SU-DHL-6 (cell line): ENCODE measurements at regions not wholly inside any gene's neighbourhood (a gene's known extent, or its start where the extent isn't known, plus 50 kb on each side); places are given as distances from the start of the nearest gene placed in this dataset.

Experiments used
- H2AFZ ChIP-seq: fragments of 200-600 bp; sonication (generic); 2 replicates; pipeline ENCODE4 v1.6.1; 2014; ENCODE audit warnings: low read depth, mild to moderate bottlenecking, moderate library complexity, mixed read lengths, antibody characterized with exemption, low read length; ENCODE audit not compliant: severe bottlenecking
- H3F3A ChIP-seq: fragments of 200-600 bp; shearing (Covaris generic); 2 replicates; pipeline ENCODE4 v1.6.0; 2016; ENCODE audit warnings: antibody characterized with exemption, mild to moderate bottlenecking; ENCODE audit not compliant: insufficient read depth
- H3K27ac ChIP-seq: fragments of 200-600 bp; sonication (generic); 2 replicates; pipeline ENCODE4 v1.5.1; 2016; ENCODE audit warnings: low read depth, mild to moderate bottlenecking, low read length, moderate library complexity, mixed read lengths
- H3K27me3 ChIP-seq: fragments of 200-600 bp; sonication (generic), shearing (Covaris generic); 2 replicates; pipeline ENCODE4 v1.6.0; 2014; ENCODE audit warnings: mild to moderate bottlenecking, low read length
- H3K36me3 ChIP-seq: fragments of 200-600 bp; sonication (generic); 2 replicates; pipeline ENCODE4 v1.6.1; 2014; ENCODE audit warnings: mild to moderate bottlenecking, low read length, mixed read lengths
- H3K4me2 ChIP-seq: fragments of 300-600, 200-600 bp; shearing (Covaris generic), sonication (generic); 2 replicates; pipeline ENCODE4 v1.6.0; 2014; ENCODE audit warnings: low read length, low read depth, mild to moderate bottlenecking; ENCODE audit not compliant: poor library complexity, severe bottlenecking
- H3K4me3 ChIP-seq: fragments of 200-600 bp; sonication (generic); 2 replicates; pipeline ENCODE4 v1.5.1; 2014; ENCODE audit warnings: antibody characterized with exemption, low read length, mild to moderate bottlenecking, mixed read lengths; ENCODE audit not compliant: insufficient read depth, poor library complexity, severe bottlenecking
- H3K79me2 ChIP-seq: fragments of 200-600 bp; sonication (generic); 2 replicates; pipeline ENCODE4 v1.6.1; 2014; ENCODE audit warnings: mild to moderate bottlenecking, low read length, moderate library complexity; ENCODE audit not compliant: insufficient read depth
- H3K9ac ChIP-seq: fragments of 200-600 bp; sonication (generic); 2 replicates; pipeline ENCODE4 v1.7.0; 2014; ENCODE audit warnings: mild to moderate bottlenecking, low read length
- H3K9me2 ChIP-seq: fragments of 200-600 bp; sonication (generic); replicated peaks from 2 replicates; pipeline ENCODE4 v1.6.1; 2014; ENCODE audit warnings: low read length; ENCODE audit not compliant: insufficient read depth
- H3K9me3 ChIP-seq: fragments of 200-600 bp; sonication (generic); 2 replicates; pipeline ENCODE4 v1.6.1; 2014; ENCODE audit warnings: low read length, mixed read lengths; ENCODE audit not compliant: insufficient read depth
- H4K20me1 ChIP-seq: fragments of 200-600 bp; sonication (generic); 2 replicates; pipeline ENCODE4 v1.6.1; 2014; ENCODE audit warnings: low read depth, mild to moderate bottlenecking, antibody characterized with exemption, low read length, moderate library complexity, mixed read lengths
- EZH2phosphoT487 ChIP-seq: fragments of 200-600 bp; sonication (generic), shearing (Covaris generic); conservative IDR thresholded peaks from 2 replicates; pipeline ENCODE4 v1.6.1; 2018; ENCODE audit warnings: mild to moderate bottlenecking, antibody characterized with exemption, low read length, moderate library complexity, mixed read lengths
- TF ChIP-seq, protein P1 (sequence below): fragments of 200-600 bp; sonication (generic); IDR thresholded peaks from one replicate; pipeline ENCODE4 v1.5.1; 2017; ENCODE audit warnings: antibody characterized with exemption, mild to moderate bottlenecking, low read length, moderate library complexity; ENCODE audit not compliant: insufficient read depth, poor library complexity, severe bottlenecking

DNA sequence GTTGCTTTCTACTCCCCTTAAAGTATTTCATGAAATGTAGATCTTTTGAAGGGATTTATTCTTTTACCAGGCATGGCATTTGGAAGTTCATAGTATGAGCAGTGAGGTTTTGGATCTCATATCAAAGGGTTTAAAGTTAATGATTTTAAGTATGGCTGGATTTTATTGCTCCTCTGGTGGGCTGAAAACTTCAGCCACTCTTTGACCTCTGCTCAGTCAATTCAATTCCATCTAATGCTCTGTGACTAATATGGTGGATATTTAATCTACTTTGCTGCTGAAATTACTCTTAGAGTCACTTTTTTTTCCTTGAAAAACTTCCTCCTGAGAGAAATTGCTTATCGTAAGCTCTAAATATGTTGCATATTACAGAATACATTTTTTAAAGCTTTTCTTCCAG is 218.6 kb downstream of the NR2F2 start:
- TF ChIP-seq, protein P1, sequence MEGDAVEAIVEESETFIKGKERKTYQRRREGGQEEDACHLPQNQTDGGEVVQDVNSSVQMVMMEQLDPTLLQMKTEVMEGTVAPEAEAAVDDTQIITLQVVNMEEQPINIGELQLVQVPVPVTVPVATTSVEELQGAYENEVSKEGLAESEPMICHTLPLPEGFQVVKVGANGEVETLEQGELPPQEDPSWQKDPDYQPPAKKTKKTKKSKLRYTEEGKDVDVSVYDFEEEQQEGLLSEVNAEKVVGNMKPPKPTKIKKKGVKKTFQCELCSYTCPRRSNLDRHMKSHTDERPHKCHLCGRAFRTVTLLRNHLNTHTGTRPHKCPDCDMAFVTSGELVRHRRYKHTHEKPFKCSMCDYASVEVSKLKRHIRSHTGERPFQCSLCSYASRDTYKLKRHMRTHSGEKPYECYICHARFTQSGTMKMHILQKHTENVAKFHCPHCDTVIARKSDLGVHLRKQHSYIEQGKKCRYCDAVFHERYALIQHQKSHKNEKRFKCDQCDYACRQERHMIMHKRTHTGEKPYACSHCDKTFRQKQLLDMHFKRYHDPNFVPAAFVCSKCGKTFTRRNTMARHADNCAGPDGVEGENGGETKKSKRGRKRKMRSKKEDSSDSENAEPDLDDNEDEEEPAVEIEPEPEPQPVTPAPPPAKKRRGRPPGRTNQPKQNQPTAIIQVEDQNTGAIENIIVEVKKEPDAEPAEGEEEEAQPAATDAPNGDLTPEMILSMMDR, result no peak
- no peak for TF ChIP-seq EZH2phosphoT487
- H3K9me3 ChIP-seq, result no peaks in the 10 kb centered on the region
- H3K9ac ChIP-seq, result no peak overlapping the region
- H3K4me2 ChIP-seq, result no peak overlapping the region
- H2AFZ ChIP-seq, result no peak overlapping the region
- no peaks in the 10 kb centered on the region for H3K9me2 ChIP-seq
- H3K4me3 ChIP-seq, result no peak overlapping the region
- H3K36me3 ChIP-seq, result no peaks in the 10 kb centered on the region
- H3K79me2 ChIP-seq, result no peaks in the 10 kb centered on the region
- no peaks in the 10 kb centered on the region for H4K20me1 ChIP-seq
- no peak overlapping the region for H3K27ac ChIP-seq
- H3F3A ChIP-seq, result no peaks in the 10 kb centered on the region
- H3K27me3 ChIP-seq, result no peaks in the 10 kb centered on the region

DNA sequence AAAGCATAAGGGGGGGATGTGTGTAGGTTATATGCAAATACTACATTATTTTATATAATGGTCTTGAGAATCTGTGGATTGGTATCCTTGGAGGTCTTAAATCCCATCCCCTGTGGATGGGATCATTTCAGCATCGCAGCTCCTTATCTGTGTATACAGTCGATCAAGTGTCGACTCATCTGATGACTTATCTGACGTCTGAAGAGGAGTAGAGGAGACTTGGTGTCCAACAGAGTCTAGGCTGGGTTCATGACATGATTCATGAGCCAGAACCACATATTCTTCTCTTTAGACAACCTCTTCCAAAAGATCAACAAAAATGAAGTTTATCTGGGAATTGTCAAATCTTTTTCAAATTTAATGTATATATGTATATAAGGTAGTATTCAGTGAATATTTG is 220.7 kb downstream of the NR2F2 start:
- Histone ChIP-seq H3F3A (no peaks in the 10 kb centered on the region), H3K9me3 (no peaks in the 10 kb centered on the region), H4K20me1 (no peaks in the 10 kb centered on the region), H2AFZ (no peak overlapping the region), H3K4me3 (no peak overlapping the region), H3K9ac (no peak overlapping the region), H3K9me2 (no peaks in the 10 kb centered on the region), H3K36me3 (no peaks in the 10 kb centered on the region), H3K4me2 (no peak overlapping the region), H3K27me3 (no peaks in the 10 kb centered on the region), H3K27ac (no peak overlapping the region), H3K79me2 (no peaks in the 10 kb centered on the region)
- no peak for TF ChIP-seq EZH2phosphoT487
- TF ChIP-seq, protein P1, result no peak

DNA sequence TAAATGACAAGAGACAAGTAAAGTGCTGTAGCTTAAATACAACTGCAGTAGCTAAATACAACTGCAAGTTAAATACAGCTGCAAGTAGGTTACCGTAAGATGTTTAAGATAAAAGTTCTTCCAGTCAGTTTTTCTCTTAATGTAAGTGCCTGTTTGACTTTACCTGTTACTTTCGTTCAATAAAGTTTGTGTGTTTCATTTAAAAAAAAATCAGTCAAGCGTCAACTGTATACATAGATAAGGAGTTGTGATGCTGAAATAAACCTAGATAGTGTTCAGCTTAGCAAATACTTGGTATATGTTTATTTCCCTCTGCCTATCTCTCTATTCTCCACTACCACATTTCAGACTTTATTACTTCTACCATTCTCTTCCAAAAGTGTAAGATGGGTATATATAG is 221.2 kb downstream of the NR2F2 start:
- no peak for TF ChIP-seq EZH2phosphoT487
- TF ChIP-seq, protein P1, result no peak
- no peaks in the 10 kb centered on the region for H3K36me3 ChIP-seq
- H3K79me2 ChIP-seq, result no peaks in the 10 kb centered on the region
- no peak overlapping the region for H2AFZ ChIP-seq
- H4K20me1 ChIP-seq, result no peaks in the 10 kb centered on the region
- no peak overlapping the region for H3K4me3 ChIP-seq
- H3K9me2 ChIP-seq, result no peaks in the 10 kb centered on the region
- no peak overlapping the region for H3K9ac ChIP-seq
- no peaks in the 10 kb centered on the region for H3K27me3 ChIP-seq
- H3K9me3 ChIP-seq, result no peaks in the 10 kb centered on the region
- H3K27ac ChIP-seq, result no peak overlapping the region
- no peak overlapping the region for H3K4me2 ChIP-seq
- no peaks in the 10 kb centered on the region for H3F3A ChIP-seq

DNA sequence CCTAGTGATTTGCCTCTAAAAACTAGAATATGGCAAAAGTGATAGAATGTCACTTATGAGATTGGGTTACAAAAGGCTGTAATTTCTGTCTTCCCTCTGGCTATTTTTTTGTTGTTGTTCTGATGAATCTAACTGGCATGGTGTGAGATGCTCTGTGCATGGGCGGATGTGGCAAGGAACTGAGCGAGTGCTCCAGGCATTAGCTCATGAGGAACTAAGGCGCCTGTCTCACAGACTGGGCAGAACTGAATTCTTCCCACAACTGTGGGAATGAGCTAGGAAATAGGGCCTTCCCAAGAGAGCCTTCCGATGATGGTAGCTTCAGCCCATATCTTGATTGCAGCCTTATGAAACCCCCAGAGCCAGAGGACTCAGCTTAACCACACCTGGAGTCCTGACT is 222.5 kb downstream of the NR2F2 start:
- no peaks in the 10 kb centered on the region for H3F3A ChIP-seq
- H4K20me1 ChIP-seq, result no peaks in the 10 kb centered on the region
- no peaks in the 10 kb centered on the region for H3K9me2 ChIP-seq
- no peaks in the 10 kb centered on the region for H3K9me3 ChIP-seq
- H3K9ac ChIP-seq, result no peak overlapping the region
- no peaks in the 10 kb centered on the region for H3K36me3 ChIP-seq
- no peak overlapping the region for H3K4me3 ChIP-seq
- no peaks in the 10 kb centered on the region for H3K27me3 ChIP-seq
- H3K27ac ChIP-seq, result no peak overlapping the region
- H3K4me2 ChIP-seq, result no peak overlapping the region
- no peak overlapping the region for H2AFZ ChIP-seq
- H3K79me2 ChIP-seq, result no peaks in the 10 kb centered on the region
- no peak for TF ChIP-seq EZH2phosphoT487
- TF ChIP-seq, protein P1, result no peak
